ENCODE measurements at regions not wholly inside any gene's neighbourhood (a gene's known extent, or its start where the extent isn't known, plus 50 kb on each side); places are given as distances from the start of the nearest gene placed in this dataset.

DNA sequence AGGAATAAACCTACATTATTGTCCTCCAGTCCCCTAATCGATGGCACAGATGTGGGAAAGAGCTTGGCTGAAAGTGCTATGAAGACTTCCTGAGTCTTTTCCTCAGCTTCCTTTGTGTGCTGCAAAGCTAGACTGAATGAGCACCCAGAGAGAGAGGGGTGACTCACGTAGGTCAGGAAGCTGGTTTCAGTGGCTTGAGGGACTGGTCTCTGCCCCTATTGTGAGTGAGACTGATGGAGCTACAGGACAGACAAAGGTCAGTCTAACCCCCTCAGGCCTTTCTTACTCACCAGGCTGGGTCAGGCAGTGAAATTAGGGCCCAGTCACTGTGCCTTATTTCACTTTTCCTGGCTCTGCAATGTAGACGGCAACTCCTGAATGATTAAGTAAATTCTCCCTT lies 171.1 kb upstream of the GRB10 start:
- Histone ChIP-seq H3K27ac (no peak overlapping the region), H3K4me1 (no peaks in the 10 kb centered on the region), H3K36me3 (ENCODE audit: low read depth, missing control alignments) (no peaks in the 10 kb centered on the region), H3K27me3 (no peaks in the 10 kb centered on the region), H3K4me3 (no peak overlapping the region), H3K9me3 (no peaks in the 10 kb centered on the region)
- intact Hi-C loops (cut with DNase I; ENCODE audit: low total_unique reads), result no loop called here
- whole genome bisulfite sequencing, 2 donors, result 72 to 76% methylated on average over 3 of the region's 3 CpGs
- TF ChIP-seq, protein P1, sequence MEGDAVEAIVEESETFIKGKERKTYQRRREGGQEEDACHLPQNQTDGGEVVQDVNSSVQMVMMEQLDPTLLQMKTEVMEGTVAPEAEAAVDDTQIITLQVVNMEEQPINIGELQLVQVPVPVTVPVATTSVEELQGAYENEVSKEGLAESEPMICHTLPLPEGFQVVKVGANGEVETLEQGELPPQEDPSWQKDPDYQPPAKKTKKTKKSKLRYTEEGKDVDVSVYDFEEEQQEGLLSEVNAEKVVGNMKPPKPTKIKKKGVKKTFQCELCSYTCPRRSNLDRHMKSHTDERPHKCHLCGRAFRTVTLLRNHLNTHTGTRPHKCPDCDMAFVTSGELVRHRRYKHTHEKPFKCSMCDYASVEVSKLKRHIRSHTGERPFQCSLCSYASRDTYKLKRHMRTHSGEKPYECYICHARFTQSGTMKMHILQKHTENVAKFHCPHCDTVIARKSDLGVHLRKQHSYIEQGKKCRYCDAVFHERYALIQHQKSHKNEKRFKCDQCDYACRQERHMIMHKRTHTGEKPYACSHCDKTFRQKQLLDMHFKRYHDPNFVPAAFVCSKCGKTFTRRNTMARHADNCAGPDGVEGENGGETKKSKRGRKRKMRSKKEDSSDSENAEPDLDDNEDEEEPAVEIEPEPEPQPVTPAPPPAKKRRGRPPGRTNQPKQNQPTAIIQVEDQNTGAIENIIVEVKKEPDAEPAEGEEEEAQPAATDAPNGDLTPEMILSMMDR (IDR thresholded peaks at IDR 0.05), result no peak
- no peak for TF ChIP-seq POLR2A (IDR thresholded peaks at IDR 0.05)
- DNase-seq, result no peak

DNA sequence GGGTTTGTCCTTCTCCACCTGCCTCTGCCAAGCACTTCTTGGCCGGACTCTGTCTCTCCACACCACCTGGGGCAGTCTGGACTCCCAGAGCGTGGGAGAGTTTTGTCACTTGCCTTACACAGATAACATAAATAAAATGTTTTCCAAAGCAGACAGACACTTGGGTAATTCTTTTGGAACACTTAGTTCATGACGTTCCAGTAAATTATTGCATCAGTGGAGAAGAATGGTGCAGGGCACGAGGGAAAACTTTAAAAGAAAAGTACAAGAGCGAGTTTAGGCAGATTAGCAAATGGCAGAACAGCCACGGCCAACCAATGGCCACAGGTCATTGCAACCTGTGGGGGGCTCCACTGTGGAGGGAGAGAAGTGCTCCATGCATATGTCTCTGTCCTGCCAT lies 170.6 kb upstream of the GRB10 start:
- intact Hi-C loops (cut with DNase I; ENCODE audit: low total_unique reads), result no loop called here
- DNase-seq, result no peak
- WGBS, 2 donors, result 60 to 69% methylated on average over 6 of the region's 6 CpGs

DNA sequence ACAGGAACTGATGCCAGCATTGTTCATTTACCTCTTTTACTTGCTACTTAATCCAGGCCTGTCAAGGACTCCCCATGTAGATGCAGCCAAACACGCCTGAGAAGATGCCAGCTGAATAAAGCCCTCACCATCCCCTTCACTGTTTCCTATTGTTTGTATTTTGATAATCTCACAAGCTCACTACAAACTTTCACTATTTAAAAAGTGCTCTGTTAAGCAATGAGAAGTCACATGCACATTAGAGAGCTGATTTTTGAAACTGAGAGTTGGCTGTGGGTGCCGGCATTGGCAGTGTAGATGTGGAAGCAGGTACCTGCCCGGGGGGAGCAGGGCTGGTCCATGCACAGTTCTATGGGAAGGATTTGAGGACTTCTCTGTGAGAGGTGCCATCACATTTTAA lies 169.8 kb upstream of the GRB10 start:
- intact Hi-C loops (cut with DNase I; ENCODE audit: low total_unique reads), result no loop called here
- 75 to 77% methylated on average over 3 of the region's 3 CpGs for WGBS, 2 donors
- no peak overlapping the region for H3K27ac ChIP-seq
- H3K9me3 ChIP-seq, result no peaks in the 10 kb centered on the region
- H3K27me3 ChIP-seq, result no peaks in the 10 kb centered on the region
- no peaks in the 10 kb centered on the region for H3K4me1 ChIP-seq
- DNase-seq, result no peak
- H3K4me3 ChIP-seq, result no peak overlapping the region
- TF ChIP-seq, protein P1 (IDR thresholded peaks at IDR 0.05), result no peak
- no peak for TF ChIP-seq POLR2A (IDR thresholded peaks at IDR 0.05)
- H3K36me3 ChIP-seq (ENCODE audit: low read depth, missing control alignments), result no peaks in the 10 kb centered on the region

More for the DNA sequence above, 170.6 kb upstream of the GRB10 start:
- no peaks in the 10 kb centered on the region for H3K36me3 ChIP-seq (ENCODE audit: low read depth, missing control alignments)
- no peaks in the 10 kb centered on the region for H3K4me1 ChIP-seq
- no peaks in the 10 kb centered on the region for H3K9me3 ChIP-seq
- no peaks in the 10 kb centered on the region for H3K27me3 ChIP-seq
- no peak for TF ChIP-seq POLR2A (IDR thresholded peaks at IDR 0.05)
- TF ChIP-seq, protein P1 (IDR thresholded peaks at IDR 0.05), result no peak
- no peak overlapping the region for H3K27ac ChIP-seq
- H3K4me3 ChIP-seq, result no peak overlapping the region

DNA sequence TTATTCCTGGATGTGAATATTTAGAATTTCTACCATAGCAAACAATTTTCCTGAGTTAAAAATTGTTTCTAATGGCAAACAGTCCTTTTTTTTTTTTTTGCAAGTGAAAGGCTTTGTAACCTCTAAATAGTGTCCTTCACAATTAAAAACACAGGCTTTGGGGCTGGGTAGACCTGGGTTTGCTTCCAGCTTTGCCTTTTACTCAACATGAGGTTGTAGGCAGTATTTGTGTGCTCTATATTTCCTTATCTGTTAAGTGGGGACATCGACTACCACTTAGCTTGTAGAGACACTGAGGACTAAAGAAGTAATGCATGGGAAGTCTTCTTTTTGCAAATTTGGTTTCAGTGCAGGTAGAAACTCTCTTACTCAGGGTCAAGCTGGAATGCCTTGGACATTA lies 169.4 kb upstream of the GRB10 start:
- Histone ChIP-seq H3K27me3 (no peaks in the 10 kb centered on the region), H3K4me3 (no peak overlapping the region), H3K36me3 (ENCODE audit: low read depth, missing control alignments) (no peaks in the 10 kb centered on the region), H3K9me3 (no peaks in the 10 kb centered on the region), H3K4me1 (no peaks in the 10 kb centered on the region), H3K27ac (no peak overlapping the region)
- no peak for TF ChIP-seq POLR2A (IDR thresholded peaks at IDR 0.05)
- TF ChIP-seq, protein P1 (IDR thresholded peaks at IDR 0.05), result no peak
- intact Hi-C loops (cut with DNase I; ENCODE audit: low total_unique reads), result no loop called here
- 69 to 83% methylated on average over 1 of the region's 1 CpG for WGBS, 2 donors
- no peak for DNase-seq

DNA sequence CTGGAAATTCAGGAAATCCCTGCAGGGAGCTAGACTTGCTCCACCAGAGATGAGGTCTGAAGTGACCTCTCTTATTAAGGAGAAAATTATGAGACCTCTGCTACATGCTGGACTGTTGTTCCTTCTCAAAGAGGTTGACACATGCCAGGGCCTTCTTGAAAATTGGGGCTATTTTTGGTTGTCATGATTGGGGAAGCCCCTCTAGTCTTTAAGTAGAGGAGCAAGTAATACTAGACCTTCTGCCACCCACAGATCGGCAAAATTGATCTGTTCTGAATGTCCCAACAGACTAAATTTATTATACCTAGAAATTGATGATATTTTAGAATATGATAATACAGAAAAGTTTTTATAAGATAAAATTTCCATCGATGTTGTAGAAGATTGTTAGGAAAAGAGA lies 160.8 kb upstream of the GRB10 start:
- TF ChIP-seq, protein P1 (IDR thresholded peaks at IDR 0.05), result no peak
- TF ChIP-seq POLR2A (IDR thresholded peaks at IDR 0.05), result no peak
- no peak overlapping the region for H3K27ac ChIP-seq
- WGBS, 2 donors, result 84 to 92% methylated on average over 2 of the region's 2 CpGs
- no peaks in the 10 kb centered on the region for H3K27me3 ChIP-seq
- no peak for DNase-seq
- H3K36me3 ChIP-seq (ENCODE audit: low read depth, missing control alignments), result no peaks in the 10 kb centered on the region
- no peak overlapping the region for H3K4me3 ChIP-seq
- intact Hi-C loops (cut with DNase I; ENCODE audit: low total_unique reads), result no loop called here
- H3K9me3 ChIP-seq, result no peaks in the 10 kb centered on the region
- no peaks in the 10 kb centered on the region for H3K4me1 ChIP-seq
